HCT116 (cell line): ENCODE measurements at regions not wholly inside any gene's neighbourhood (a gene's known extent, or its start where the extent isn't known, plus 50 kb on each side); places are given as distances from the start of the nearest gene placed in this dataset.

Experiments
- ATAC-seq: fragments of 200-7000 bp; cut with Tn5 transposase; 2 replicates; pipeline ENCODE4 v1.9.1; 2020; ENCODE audit warnings: mild to moderate bottlenecking, moderate library complexity
- BruUV-seq: library from RNA; stranded (reverse); fragments of 400-500 nt; replicated peaks from 2 replicates; lab custom pipeline; 2021; lab: Mats Ljungman, UMichigan
- CTCF ChIA-PET: fragments of 300-600 bp; sonication (Branson Sonifier 250); formaldehyde crosslinking; loops from one replicate; lab custom pipeline; 2021; ENCODE audit warnings: antibody characterized with exemption; lab: Charles Lee
- POLR2A ChIA-PET: fragments of 300-600, 350-600 bp; sonication (Branson Sonifier 250); formaldehyde crosslinking; loops from one replicate; lab custom pipeline; 2021; ENCODE audit warnings: antibody characterized with exemption; lab: Charles Lee
- RAD21 ChIA-PET, 2 experiments: fragments of 300-600 bp; sonication (Branson Sonifier 250); formaldehyde crosslinking; loops; one replicate each; lab custom pipeline; 2023; ENCODE audit warnings: low total read pairs in 2 of 2; ENCODE audit not compliant: uncharacterized antibody in 2 of 2, unreplicated experiment in 2 of 2, low non-redundant PET in 1 of 2; lab: Charles Lee
- DNase-seq: peaks from one replicate; pipeline ENCODE4 v3.0.0-alpha.2; 2010; ENCODE audit warnings: low read depth, low spot score
- H2AFZ ChIP-seq: fragments of 200-600 bp; shearing (Covaris generic), sonication (generic); 2 replicates; pipeline ENCODE4 v1.6.1; 2017; ENCODE audit warnings: low read depth, mixed run types, mixed read lengths, antibody characterized with exemption, low read length; ENCODE audit not compliant: poor library complexity, severe bottlenecking
- H3K27ac ChIP-seq: 2 replicates; pipeline ENCODE4 v1.5.1; 2012; ENCODE audit warnings: low read depth, low read length
- H3K27me3 ChIP-seq: fragments of 200-600 bp; sonication (generic); 2 replicates; pipeline ENCODE4 v1.6.1; 2016; ENCODE audit warnings: mixed run types, low read length, mixed read lengths; ENCODE audit not compliant: insufficient read depth
- H3K36me3 ChIP-seq, 2 experiments: fragments of 200-500 bp in 1 of 2; fragments of 200-600 bp in 1 of 2; sonication (Bioruptor generic) in 1 of 2; sonication (generic) in 1 of 2; 2 replicates each; pipeline versions ENCODE4 v1.5.1 to v1.6.1; 2014 to 2016; ENCODE audit warnings: low read length in 2 of 2, inconsistent platforms in 1 of 2, mixed read lengths in 1 of 2, mixed run types in 1 of 2; ENCODE audit not compliant: insufficient read depth in 2 of 2, control insufficient read depth in 1 of 2
- H3K4me1 ChIP-seq, 2 experiments: fragments of 200-600 bp in 1 of 2; sonication (generic) in 1 of 2; 2 replicates each; pipeline versions ENCODE4 v1.5.1 to v1.6.1; 2012 to 2017; ENCODE audit warnings: low read length in 2 of 2, inconsistent platforms in 1 of 2, mild to moderate bottlenecking in 1 of 2, mixed read lengths in 1 of 2, mixed run types in 1 of 2, moderate library complexity in 1 of 2; ENCODE audit not compliant: insufficient read depth in 2 of 2, control insufficient read depth in 1 of 2
- H3K4me2 ChIP-seq: fragments of 200-600 bp; sonication (generic); 2 replicates; pipeline ENCODE4 v1.6.1; 2017; ENCODE audit warnings: mixed run types, low read length, mixed read lengths
- H3K4me3 ChIP-seq, 2 experiments: fragments of 200-600 bp in 1 of 2; sonication (generic) in 1 of 2; replicated peaks in 1 of 2; 2 replicates each; pipeline ENCODE4 v1.5.1; 2011 to 2016; ENCODE audit warnings: low read length in 2 of 2, control low read depth in 1 of 2, low read depth in 1 of 2, mild to moderate bottlenecking in 1 of 2, mixed read lengths in 1 of 2, mixed run types in 1 of 2
- H3K79me2 ChIP-seq: fragments of 200-600 bp; sonication (generic); 2 replicates; pipeline ENCODE4 v1.6.1; 2017; ENCODE audit warnings: mild to moderate bottlenecking, mixed run types, low read length, moderate library complexity, mixed read lengths; ENCODE audit not compliant: insufficient read depth
- H3K9ac ChIP-seq: fragments of 200-600 bp; sonication (generic); 2 replicates; pipeline ENCODE4 v1.6.1; 2016; ENCODE audit warnings: low read length, mixed read lengths
- H3K9me2 ChIP-seq: fragments of 200-600 bp; sonication (generic), shearing (Covaris generic); 2 replicates; pipeline ENCODE4 v1.6.1; 2017; ENCODE audit warnings: mixed run types, mild to moderate bottlenecking, moderate library complexity; ENCODE audit not compliant: insufficient read depth
- H3K9me3 ChIP-seq, 2 experiments: fragments of 200-500 bp in 1 of 2; fragments of 200-600 bp in 1 of 2; sonication (Bioruptor generic) in 1 of 2; sonication (generic) in 1 of 2; 2 replicates each; pipeline ENCODE4 v1.6.1; 2014 to 2017; ENCODE audit warnings: low read length in 2 of 2, mixed read lengths in 2 of 2, inconsistent platforms in 1 of 2, low read depth in 1 of 2, mild to moderate bottlenecking in 1 of 2, mixed run types in 1 of 2, moderate library complexity in 1 of 2; ENCODE audit not compliant: control insufficient read depth in 1 of 2, insufficient read depth in 1 of 2
- H4K20me1 ChIP-seq: fragments of 200-600 bp; sonication (generic), shearing (Covaris generic); 2 replicates; pipeline ENCODE4 v1.6.1; 2017; ENCODE audit warnings: mixed run types, mild to moderate bottlenecking, moderate library complexity; ENCODE audit not compliant: insufficient read depth
- CEBPB ChIP-seq: IDR thresholded peaks from 2 replicates; pipeline ENCODE4 v1.6.1; 2012; ENCODE audit warnings: low read depth
- ELF1 ChIP-seq: IDR thresholded peaks from 2 replicates; pipeline ENCODE4 v1.6.1; 2012; ENCODE audit warnings: low read depth, borderline replicate concordance
- FOSL1 ChIP-seq: IDR thresholded peaks from 2 replicates; pipeline ENCODE4 v1.6.1; 2012; ENCODE audit warnings: low read depth
- POLR2AphosphoS5 ChIP-seq: IDR thresholded peaks from 2 replicates; pipeline ENCODE4 v1.6.1; 2011; ENCODE audit warnings: mild to moderate bottlenecking, low read depth, low read length, moderate library complexity
- RAD21 ChIP-seq: IDR thresholded peaks from 2 replicates; pipeline ENCODE4 v1.6.1; 2012; ENCODE audit warnings: low read depth, mild to moderate bottlenecking
- SIN3A ChIP-seq: IDR thresholded peaks from 2 replicates; pipeline ENCODE4 v1.6.1; 2012; ENCODE audit warnings: low read depth
- ZFX ChIP-seq: fragments of 450-650 bp; IDR thresholded peaks from 2 replicates; pipeline ENCODE4 v1.6.1; 2017
- intact Hi-C: fragments of 100-400 bp; cut with micrococcal nuclease; formaldehyde crosslinking; loops from 2 replicates; pipeline ENCODE4 v1.10.0; 2022
- TF ChIP-seq, protein P1 (sequence below), 3 experiments: fragments of 200-600 bp in 1 of 3; sonication (generic) in 1 of 3; IDR thresholded peaks in 2 of 3; conservative IDR thresholded peaks in 1 of 3; 2 replicates each; pipeline ENCODE4 v1.5.1; 2012 to 2017; ENCODE audit warnings: low read depth in 2 of 3, low read length in 2 of 3, antibody characterized with exemption in 1 of 3, borderline replicate concordance in 1 of 3, control low read depth in 1 of 3, mild to moderate bottlenecking in 1 of 3, mixed read lengths in 1 of 3, mixed run types in 1 of 3, moderate library complexity in 1 of 3; ENCODE audit not compliant: insufficient read depth in 1 of 3
- TF ChIP-seq, protein P2 (sequence below): IDR thresholded peaks from 2 replicates; pipeline ENCODE4 v1.6.1; 2012
- TF ChIP-seq, protein P3 (sequence below): IDR thresholded peaks from 2 replicates; pipeline ENCODE4 v1.6.1; 2012
- TF ChIP-seq, protein P4 (sequence below): IDR thresholded peaks from 2 replicates; pipeline ENCODE4 v1.6.1; 2011; ENCODE audit warnings: mild to moderate bottlenecking, low read length, moderate library complexity; ENCODE audit not compliant: insufficient replicate concordance; ENCODE audit errors: extremely low read depth

DNA sequence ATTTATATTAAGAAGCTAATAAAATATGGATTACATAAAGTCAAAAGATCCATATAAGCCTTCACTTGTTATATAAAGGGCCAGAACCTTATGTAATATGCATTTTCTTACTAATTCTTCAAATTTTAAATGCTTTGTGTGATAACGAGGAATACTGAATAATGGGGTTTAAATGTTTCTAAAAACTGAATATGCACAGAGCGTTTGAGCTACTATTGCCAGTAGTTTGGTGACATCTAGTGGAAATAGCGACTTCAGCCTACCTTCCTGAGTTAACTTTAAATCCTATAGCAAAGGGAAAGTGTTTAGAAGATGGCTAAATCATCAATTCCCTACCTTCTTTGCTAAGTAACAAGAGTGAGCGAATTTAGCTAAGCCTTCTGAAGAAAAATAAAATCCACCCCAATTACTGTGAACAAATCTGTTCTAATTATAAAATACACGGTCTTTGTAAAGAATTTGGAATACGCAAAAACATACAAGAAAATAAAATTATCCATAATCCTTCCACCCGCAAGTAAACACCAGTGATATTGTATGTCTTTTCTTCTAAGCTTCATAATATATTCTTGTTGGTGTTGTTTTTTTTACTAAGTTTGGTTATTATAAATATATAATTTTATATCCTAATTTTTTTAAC, 115.5 kb upstream of the G2E3 start:
- peak; percentile 16 for DNase-seq
- ChIA-PET RAD21 (interaction anchor here in 1 of 2 experiments (1.1 kb wide), 1 partner anchor 173 kb away, joined by 4 read pairs; no protein-coding TSS in a partner anchor), CTCF (interaction anchor here (1.2 to 2.2 kb wide), 7 partner anchors 10 to 229 kb away, joined by 3 to 17 read pairs (median 7); no protein-coding TSS in a partner anchor), POLR2A (no interaction called here)
- H3K9me2 ChIP-seq = no peaks in the 10 kb centered on the region
- no peak overlapping the region for H2AFZ ChIP-seq
- H3K79me2 ChIP-seq = no peaks in the 10 kb centered on the region
- no peak overlapping the region for H3K4me2 ChIP-seq
- H3K9me3 ChIP-seq = no peaks in the 10 kb centered on the region
- no peaks in the 10 kb centered on the region for H3K36me3 ChIP-seq
- ATAC-seq = 0 out of 2 replicates have a peak, but pooled peaks have one; percentile 53
- H3K9ac ChIP-seq = no peak overlapping the region
- H3K4me3 ChIP-seq = no peak overlapping the region
- BruUV-seq = no TSS peak
- no peaks in the 10 kb centered on the region for H3K4me1 ChIP-seq
- H3K27me3 ChIP-seq = peaks cover 34% of the 10 kb centered on the region
- TF ChIP-seq ZFX (no peak), ELF1 (no peak), RAD21 (peak; percentile 63), SIN3A (no peak), FOSL1 (no peak), POLR2AphosphoS5 (no peak), CEBPB (no peak)
- TF ChIP-seq, protein P1, sequence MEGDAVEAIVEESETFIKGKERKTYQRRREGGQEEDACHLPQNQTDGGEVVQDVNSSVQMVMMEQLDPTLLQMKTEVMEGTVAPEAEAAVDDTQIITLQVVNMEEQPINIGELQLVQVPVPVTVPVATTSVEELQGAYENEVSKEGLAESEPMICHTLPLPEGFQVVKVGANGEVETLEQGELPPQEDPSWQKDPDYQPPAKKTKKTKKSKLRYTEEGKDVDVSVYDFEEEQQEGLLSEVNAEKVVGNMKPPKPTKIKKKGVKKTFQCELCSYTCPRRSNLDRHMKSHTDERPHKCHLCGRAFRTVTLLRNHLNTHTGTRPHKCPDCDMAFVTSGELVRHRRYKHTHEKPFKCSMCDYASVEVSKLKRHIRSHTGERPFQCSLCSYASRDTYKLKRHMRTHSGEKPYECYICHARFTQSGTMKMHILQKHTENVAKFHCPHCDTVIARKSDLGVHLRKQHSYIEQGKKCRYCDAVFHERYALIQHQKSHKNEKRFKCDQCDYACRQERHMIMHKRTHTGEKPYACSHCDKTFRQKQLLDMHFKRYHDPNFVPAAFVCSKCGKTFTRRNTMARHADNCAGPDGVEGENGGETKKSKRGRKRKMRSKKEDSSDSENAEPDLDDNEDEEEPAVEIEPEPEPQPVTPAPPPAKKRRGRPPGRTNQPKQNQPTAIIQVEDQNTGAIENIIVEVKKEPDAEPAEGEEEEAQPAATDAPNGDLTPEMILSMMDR (IDR thresholded peaks at IDR 0.05 in 2 of 3, conservative IDR thresholded peaks at IDR 0.05 in 1 of 3; ENCODE audit: borderline replicate concordance in 1 of 3, insufficient read depth in 1 of 3, low read depth in 2 of 3, low read length in 2 of 3) = peak; percentile 25 to 66 (median 48); a peak in 5 of 6 replicates
- TF ChIP-seq, protein P2, sequence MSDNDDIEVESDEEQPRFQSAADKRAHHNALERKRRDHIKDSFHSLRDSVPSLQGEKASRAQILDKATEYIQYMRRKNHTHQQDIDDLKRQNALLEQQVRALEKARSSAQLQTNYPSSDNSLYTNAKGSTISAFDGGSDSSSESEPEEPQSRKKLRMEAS = no peak
- TF ChIP-seq, protein P3, sequence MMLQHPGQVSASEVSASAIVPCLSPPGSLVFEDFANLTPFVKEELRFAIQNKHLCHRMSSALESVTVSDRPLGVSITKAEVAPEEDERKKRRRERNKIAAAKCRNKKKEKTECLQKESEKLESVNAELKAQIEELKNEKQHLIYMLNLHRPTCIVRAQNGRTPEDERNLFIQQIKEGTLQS = no peak
- TF ChIP-seq, protein P4, sequence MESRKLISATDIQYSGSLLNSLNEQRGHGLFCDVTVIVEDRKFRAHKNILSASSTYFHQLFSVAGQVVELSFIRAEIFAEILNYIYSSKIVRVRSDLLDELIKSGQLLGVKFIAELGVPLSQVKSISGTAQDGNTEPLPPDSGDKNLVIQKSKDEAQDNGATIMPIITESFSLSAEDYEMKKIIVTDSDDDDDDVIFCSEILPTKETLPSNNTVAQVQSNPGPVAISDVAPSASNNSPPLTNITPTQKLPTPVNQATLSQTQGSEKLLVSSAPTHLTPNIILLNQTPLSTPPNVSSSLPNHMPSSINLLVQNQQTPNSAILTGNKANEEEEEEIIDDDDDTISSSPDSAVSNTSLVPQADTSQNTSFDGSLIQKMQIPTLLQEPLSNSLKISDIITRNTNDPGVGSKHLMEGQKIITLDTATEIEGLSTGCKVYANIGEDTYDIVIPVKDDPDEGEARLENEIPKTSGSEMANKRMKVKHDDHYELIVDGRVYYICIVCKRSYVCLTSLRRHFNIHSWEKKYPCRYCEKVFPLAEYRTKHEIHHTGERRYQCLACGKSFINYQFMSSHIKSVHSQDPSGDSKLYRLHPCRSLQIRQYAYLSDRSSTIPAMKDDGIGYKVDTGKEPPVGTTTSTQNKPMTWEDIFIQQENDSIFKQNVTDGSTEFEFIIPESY = no peak
- no peaks in the 10 kb centered on the region for H4K20me1 ChIP-seq
- H3K27ac ChIP-seq = no peak overlapping the region
- intact Hi-C loops = loop anchor here (1.0 to 5.0 kb wide), 3 partner anchors 68 to 1691 kb away; no protein-coding TSS in a partner anchor
